NOMO-1 treated with DMSO at 0.1 percent for 48 hours (cell line): ENCODE measurements at regions not wholly inside any gene's neighbourhood (a gene's known extent, or its start where the extent isn't known, plus 50 kb on each side); places are given as distances from the start of the nearest gene placed in this dataset.

Experiments used
- DNase-seq: peaks from one replicate; lab custom pipeline; 2025; ENCODE audit not compliant: unreplicated experiment; lab: John Stamatoyannopoulos, UW

DNA sequence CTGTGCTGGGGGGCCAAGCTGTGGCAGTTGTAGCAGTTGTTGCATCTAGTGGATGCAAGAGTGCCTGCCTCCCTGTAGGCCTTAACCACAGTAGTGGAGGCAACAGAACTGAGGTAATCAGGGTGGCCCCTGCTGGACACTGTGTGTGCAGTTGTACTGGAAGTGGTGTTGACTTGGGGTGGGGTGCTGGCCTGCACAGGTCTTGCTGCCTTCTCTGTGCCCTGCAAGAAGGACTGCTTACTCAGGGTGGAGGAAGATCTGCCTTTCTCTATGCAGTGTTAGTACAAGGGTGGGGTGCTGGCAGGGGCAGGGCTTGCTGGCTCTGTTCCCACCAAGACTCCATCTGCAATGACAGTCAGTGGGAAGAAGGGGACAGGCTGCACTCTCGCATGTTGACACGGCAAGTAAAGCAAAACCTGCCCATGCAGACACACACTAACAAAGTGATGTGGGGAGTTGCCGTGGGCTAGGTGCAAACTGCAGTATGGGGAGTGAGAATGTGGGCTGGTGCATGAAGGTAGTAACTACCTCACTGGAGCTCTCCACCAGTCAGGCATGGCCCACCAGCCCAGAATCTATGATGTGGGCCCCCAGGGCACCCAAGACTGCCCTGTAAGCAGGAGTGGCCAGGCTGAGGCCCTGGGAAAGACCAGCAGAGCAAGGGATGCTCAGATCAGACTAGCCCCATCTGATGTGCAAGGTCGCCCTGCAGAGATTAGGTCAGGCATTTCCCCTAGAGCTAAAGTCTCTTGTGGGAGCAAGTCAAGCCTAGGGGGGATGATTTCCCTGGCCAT lies 594.9 kb downstream of the TECRL start:
- DNase-seq: no peak

DNA sequence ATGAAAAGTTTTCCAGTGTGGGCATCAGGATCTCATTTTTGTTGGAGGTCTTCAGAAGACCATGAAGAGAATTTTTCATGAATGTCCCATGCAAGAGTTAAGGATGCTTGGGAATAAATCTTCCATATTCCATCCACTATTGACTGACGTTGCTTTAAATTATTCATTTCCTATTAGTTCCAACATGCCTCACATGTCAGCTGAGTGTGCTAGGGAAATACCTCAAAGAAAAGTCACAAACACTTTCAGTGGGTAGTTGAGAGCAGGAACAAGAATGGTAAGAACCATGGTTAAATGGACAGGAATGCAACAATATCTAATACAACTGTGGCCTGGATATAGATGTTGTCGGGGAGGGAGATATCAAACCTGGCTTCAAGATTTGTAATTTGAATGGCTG lies 610.1 kb downstream of the TECRL start:
- DNase-seq: no peak

DNA sequence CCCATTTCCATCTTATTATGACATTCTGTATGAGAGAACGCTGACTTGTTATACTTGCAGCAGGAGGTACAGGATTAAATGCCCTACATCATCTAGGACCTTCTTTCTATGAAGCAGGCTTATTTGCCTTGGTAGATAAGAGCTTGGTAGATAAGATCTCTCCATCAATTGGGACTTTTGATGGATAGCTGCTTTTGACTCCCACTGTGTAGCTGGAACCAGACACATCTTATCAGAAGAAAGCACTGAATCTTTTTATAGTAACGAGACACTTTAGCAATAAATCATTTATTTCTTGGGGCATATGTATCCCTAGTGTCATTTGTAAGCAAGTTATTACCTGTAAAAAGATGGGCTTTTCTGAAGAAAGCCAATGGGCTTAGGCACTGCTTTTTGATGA lies 613.9 kb downstream of the TECRL start:
- DNase-seq: no peak

DNA sequence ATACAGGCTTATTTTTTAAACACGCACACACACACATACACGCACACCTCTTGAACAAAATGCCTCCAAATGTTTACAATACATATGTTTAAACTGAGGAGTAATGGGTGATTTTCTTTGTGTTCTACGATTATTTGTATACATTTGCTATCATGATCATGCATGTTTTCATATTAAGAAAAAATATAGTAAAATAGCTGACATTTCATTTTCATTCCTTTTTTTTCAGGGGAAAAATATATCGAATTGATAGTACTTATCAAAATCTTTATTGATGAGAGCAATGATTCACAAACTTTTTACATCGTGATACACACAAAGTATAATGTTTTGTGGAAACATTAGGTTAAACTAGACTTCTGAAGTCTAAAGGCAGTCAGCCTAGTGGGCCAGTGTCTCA lies 618.9 kb downstream of the TECRL start:
- DNase-seq: no peak

DNA sequence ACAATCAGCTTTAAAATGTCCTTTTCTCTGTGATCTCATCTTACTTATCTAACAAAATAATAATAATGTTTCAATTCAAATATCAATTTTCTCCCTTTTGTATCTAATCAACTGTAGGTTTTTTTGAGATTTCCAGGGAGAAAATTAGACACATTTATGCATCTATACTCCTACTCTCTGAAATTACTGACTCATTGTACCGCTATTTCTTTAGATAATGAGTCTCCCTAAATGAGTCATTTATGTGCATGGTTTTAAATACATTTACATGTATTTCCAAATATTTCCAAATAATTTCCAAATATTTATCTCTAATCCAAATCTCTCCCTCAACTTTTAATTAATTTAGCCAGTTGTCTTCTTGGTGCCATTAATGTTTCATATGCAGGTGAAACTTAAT lies 621.0 kb downstream of the TECRL start:
- no peak for DNase-seq

DNA sequence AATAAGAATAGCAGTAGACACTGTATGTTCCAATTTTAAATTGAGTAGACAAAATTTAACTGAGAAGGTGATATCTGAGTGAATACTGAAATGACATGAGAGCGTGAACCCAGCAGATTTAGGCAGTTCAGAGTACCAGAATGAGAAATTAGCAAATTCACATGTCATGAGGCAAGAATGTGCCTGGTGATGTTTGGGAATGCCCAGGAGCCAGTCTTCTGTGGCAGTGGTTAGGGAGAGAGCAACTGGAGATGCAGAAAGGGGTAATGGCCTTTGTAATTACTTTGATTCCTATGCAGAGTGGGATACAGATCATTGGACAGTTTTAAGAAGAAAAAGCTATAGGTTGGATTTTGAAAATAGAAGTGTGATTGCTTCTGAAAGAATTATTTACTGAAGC lies 621.9 kb downstream of the TECRL start:
- DNase-seq: no peak

DNA sequence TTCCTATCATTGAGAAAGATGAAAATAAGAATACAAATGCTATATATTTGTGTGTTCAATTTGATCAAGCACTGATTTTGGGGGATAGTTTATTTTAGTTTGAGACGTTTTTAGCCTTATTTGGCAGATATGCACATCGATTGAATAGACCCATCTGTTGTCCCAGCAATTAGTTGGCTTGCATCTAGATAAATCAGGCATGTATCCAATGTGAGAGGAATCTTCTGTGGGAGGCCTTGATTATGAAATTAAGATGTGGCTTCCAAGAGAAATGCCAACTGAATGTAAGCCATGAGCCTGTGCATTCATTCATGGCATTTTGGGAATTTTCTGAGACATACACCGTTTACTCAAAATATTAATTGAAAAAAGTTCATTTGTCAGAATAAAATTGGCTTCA lies 623.1 kb downstream of the TECRL start:
- DNase-seq: no peak

DNA sequence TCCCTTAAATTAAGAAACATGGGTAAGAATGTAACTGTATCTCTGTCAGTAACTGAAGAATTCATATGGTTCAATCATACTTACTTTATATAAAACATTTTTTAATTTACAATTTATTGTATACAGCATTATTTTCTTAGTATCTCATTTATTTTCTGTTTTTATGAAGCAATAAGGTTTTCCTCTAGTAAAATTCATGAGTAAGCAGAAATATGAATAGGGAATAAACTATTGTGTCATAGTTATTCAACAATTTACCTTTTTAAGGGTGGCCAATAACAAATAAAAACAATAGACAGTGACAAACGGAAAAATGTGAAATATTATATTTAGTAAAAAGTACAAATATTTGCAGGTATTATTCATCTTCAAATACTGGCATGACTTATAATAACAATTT lies 624.4 kb downstream of the TECRL start:
- DNase-seq: no peak

DNA sequence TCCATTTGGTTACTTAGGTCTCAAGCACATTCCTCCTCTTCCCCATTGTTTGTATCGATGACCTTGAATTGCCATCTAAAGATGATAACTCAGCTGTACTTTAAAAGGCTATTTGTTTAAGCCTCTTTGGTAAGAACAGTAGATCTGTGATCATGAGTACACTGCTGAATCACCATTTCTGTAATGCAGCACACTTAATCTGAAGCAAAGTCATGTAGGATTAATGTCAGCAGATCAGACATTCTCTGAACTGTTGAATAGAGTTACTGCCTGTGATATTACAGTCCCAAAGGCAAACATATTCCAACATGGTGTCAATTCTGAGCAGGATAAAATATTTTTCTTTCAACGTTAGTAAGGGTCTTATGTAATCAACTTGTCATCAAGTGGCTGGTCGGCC lies 631.6 kb downstream of the TECRL start:
- no peak for DNase-seq

DNA sequence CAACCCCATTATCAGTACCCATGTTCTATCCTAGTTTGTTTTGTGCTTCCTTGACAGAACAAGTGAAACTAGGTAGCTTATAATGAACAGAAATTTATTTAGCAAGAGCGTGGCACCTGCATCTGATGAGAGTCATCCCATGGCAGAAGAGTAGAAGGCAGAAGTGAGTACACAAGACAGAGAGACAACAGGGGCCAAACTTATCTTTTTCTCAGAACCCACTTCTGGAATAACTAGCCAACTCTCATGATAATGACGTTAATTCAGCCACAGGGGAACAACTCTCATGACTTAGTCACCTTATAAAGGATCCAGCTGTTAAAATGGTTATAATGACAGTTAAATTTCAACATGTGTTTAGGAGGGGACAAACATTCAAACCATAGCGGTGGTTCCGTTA lies 644.9 kb downstream of the TECRL start:
- DNase-seq: no peak

DNA sequence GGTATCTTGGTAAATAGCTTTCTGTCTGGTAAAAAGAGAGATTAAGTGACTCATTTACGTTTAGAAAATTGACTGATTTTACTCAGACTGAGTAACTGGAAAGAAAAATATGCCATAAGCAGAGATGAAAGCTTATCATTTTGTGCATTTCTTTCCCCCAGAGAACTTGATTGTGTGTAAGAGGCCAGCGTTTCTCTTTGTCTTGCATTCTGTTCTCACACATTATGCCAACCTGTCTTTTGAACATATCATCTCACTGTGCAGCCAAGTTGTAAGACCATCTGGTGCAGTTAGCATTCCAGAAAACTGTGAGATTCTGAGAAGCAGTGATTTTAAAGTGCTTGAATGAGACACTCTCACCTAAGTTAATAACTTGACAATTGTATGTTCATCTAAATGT lies 651.3 kb downstream of the TECRL start:
- DNase-seq: no peak

DNA sequence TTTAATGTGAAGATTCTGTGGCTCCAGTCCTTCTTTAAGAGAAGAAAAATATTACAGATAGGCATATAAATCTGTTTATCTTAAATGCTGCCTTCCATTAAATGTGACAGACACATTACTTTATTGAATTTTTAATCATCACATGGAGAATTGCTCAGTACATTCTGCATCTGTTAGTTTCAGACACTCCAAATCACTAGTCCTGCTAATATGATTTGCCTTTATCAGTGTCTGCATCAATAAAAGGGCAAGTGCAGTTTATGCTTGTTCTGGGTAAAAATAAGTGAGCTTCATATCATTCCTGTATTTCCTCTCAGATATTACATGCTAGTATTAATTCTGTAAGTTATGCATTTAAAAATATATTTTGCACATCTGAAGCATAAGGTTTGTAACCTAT lies 666.4 kb downstream of the TECRL start:
- no peak for DNase-seq

DNA sequence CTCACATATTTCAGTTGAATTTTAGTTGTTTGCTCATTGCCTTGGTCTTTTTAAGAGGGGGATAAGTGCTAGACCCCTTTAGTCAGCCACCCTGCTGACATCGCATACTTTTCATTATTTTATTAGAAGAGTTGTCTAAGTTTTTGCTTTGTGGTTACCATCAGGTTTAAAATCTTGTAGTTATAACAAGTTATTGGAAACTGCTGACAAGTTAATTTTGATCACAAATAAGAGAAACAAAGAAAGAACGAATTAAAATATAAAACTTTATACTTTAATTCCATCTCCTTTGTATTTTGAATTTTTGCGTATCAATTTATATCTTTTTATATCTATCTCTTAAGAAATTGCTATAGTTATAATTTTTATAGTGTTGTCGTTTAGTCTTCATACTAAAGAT lies 679.7 kb downstream of the TECRL start:
- DNase-seq: no peak

DNA sequence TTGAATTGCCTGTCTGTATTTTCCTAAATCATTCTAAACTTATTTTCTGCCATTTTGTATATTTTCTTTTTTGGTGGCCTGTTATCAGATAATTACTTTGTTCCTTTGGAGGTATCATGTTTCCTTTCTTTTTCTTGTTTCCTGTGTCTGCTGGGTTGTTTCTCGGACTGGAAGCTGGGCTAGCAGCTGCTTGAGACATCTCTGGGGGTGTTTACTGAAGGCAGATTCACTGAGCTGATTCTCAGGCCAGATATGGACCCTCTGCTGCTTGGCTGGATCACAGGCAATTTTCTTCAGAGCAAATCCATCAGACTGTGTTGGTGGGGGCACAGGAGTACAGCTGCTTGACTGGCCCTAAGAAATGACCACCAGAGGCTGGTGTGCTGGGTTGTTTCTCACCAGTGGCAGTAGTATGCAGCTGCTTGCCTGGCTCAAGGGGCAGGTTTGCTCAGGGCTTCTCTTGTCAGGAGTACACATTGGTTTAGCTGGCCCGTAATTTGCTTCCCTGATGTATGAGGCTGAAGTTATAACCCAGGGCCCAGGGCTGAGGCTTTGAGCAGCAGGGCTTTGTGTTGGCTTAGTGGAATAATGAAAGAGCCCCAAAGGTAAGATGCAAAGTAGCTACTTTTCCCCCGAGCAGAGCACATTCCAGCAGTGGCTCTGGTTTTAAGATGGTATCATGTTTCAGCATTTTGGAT lies 680.6 kb downstream of the TECRL start:
- no peak for DNase-seq

DNA sequence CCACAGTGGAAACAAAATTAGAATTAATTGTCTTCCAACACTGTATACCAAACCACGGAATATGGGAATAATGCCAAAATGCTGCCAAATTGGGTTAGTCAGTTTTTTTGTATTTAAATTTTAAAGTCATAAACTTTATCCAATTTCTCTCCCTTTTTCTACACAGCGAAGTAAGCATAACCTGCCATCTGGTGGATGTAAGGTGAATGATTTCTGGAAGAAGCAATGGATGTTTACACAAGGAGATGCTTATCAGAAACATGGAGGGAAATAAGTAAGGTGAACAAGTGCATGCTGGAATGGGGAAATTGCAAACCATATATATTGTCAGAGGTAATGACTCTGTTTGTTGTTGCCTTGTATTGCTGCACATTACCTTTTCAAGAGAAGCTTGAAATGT lies 691.9 kb downstream of the TECRL start:
- peak; percentile 0 for DNase-seq

DNA sequence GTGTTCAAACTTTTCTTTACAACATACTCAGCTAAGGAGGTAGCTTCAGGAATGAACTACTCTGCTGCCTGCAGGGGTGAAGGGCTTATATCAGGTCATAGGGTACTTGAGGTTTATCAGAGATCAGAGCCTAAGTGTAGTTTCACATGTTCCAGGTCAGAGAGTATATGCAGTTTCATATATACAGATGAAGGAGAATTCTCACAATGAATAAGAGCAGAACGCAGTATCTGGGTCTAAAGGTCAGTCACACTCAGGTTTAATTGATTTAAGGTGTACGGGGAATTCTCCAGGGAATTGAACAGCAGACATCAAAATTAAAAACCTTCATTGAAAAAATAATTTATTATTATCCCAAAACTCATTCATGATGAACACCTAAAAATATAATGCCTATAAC lies 700.6 kb downstream of the TECRL start:
- DNase-seq: no peak

DNA sequence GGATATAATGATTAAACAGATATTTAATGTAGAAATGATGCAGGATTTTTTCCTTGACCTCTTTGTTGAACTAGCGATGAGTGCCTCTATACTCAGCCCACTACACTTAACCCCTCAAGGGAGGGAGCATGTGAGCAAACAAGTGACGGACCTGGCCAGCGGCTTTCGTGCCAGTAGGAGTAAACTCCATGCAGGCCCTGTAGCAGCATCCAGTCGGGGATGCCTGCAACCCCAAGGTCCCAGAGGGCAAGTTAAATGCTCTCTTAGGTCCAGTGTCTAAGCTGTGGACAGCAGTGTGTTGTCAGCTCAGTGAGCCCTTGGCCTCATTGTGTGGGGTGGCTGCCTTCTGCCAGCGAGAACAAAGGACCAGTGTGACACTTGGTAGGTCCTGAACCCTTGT lies 708.7 kb downstream of the TECRL start:
- DNase-seq: no peak

DNA sequence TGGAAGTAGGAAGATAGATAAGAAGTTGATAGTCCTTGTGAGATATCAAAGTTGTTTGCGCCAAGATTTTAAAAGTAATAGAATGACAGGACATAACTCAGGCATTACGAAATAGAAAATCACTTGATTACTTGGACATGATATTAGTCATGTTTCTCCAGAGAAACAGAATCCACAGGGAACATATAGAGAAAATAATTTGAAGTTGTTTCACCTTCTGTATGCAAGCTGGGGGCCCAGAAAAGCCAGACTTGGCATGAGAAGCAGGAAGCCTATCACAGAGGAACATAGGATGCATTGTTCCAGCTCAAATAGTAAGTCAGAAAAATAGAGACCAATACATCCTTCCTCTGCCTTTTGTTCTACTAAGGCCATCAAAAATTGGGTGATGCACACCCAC lies 715.9 kb downstream of the TECRL start:
- no peak for DNase-seq

DNA sequence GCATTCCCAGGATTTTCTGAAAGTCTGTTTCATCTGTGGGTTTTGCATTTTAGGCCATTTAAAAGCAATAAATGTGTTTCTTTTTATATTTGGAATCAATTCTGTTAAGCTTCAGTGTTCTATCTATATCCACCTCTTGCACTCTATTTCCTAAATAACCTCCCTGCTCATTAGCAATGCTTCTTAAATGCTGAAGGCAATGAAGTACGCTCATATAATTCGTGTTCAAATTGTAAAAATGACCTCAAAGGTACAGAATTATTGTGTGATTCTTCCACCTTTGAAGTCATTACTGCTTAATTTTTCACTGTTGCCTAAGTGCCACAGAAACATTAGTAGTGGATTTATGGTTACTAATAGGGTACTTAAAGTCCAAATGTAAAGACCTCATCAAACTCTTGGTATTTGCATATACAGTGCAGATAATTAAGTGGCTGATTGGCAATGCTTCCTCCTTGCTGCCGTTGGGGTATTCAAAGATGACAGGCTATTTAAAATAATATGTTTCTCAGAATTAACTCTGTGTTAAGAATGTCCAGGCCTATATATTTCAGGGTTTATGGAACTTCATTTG lies 730.8 kb downstream of the TECRL start:
- DNase-seq: no peak

DNA sequence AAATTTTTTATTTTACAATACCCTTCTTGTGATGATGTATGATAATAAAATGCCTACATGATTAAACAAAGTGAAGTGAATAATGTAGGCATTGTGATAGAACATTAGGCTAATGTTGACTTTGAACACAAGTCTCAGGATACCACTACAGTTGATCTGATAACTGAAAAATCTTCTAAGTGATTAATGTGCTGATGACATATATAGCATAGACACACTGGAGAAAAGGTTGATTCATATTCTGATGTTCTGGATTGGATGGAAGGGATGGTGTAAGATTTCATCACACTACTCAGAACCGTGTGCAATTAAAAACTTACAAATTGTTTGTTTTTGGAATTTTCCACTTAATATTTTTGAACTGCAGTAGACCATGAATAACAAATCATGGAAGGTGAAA lies 738.5 kb downstream of the TECRL start:
- DNase-seq: no peak

DNA sequence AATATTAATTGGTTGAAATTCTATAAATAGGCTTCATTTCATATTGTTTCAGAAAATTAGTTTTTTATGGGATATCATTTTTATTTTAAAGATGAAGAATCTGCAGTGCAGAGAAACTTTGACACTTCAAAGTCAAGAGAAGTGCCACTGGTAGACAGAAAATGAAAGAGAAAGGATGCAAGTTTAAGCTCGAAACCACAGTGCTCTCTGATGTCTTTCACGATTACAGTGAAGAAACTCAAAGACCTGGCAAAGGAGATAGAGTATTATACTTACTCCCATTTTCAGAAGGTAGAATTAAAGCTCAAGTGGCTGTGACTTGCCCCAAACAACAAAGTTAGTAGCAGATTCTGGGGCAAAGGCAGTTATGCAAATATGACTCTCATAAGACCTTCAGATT lies 745.4 kb downstream of the TECRL start:
- no peak for DNase-seq

DNA sequence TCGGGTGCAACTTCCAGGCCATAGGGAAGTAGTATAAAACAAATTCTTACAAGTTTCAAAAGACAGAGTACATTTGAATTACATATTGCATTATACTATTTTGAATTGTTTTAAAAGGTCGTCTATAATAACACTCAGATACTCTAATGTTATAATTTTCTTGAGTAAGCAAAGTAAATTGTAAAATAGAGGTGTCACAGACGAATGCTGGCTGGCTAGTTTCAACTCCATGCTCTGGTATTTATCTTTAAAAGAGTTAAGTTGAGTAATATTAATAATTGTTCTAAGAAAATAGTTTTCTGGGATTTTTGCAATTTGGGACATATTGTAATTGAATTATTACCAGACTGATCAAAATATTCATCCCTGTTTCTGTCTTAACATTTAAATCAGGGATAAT lies 764.9 kb downstream of the TECRL start:
- no peak for DNase-seq

DNA sequence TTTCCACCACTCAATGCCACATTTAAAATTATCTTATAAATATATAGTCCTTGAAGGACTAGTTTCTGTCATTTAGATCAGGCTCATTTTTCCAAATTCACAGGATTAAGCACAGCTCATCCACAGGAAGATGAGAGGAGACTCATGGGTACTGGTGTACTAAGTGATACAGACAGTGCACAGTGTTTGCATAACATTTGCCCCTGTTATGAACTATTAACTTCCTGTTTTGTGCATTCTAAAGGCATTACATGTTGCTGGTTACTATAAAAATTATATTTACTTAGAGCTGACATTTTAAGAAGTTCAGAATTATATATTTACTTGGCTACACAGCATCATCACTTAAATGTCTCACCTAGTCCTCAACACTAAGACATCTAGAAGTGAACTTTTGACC lies 772.0 kb downstream of the TECRL start:
- DNase-seq: no peak
